DOHH2 (cell line): ENCODE measurements at regions not wholly inside any gene's neighbourhood (a gene's known extent, or its start where the extent isn't known, plus 50 kb on each side); places are given as distances from the start of the nearest gene placed in this dataset.

ENCODE experiments used
- H3F3A ChIP-seq: fragments of 200-600 bp; sonication (generic), shearing (Covaris generic); 2 replicates; pipeline ENCODE4 v1.6.0; 2016; ENCODE audit warnings: antibody characterized with exemption, mild to moderate bottlenecking; ENCODE audit not compliant: control insufficient read depth, insufficient read depth
- H3K27ac ChIP-seq: fragments of 200-600 bp; sonication (generic); 2 replicates; pipeline ENCODE4 v1.5.1; 2014; ENCODE audit warnings: low read depth, mild to moderate bottlenecking, low read length, moderate library complexity
- H3K27me3 ChIP-seq: fragments of 200-600 bp; sonication (generic); 2 replicates; pipeline ENCODE4 v1.6.1; 2014; ENCODE audit warnings: mild to moderate bottlenecking, low read length, mixed read lengths; ENCODE audit not compliant: control insufficient read depth
- H3K36me3 ChIP-seq: fragments of 200-600 bp; sonication (generic); 2 replicates; pipeline ENCODE4 v1.6.1; 2014; ENCODE audit warnings: mild to moderate bottlenecking, low read length, moderate library complexity, mixed read lengths; ENCODE audit not compliant: control insufficient read depth
- H3K4me1 ChIP-seq: fragments of 200-600 bp; sonication (generic); 2 replicates; pipeline ENCODE4 v1.6.1; 2014; ENCODE audit warnings: mild to moderate bottlenecking, low read length, mixed read lengths; ENCODE audit not compliant: control insufficient read depth
- H3K4me2 ChIP-seq: fragments of 200-600 bp; sonication (generic); 2 replicates; pipeline ENCODE4 v1.6.0; 2014; ENCODE audit warnings: mild to moderate bottlenecking, low read length, moderate library complexity
- H3K4me3 ChIP-seq: fragments of 200-600 bp; sonication (generic); 2 replicates; pipeline ENCODE4 v1.5.1; 2014; ENCODE audit warnings: mild to moderate bottlenecking, low read length, mixed read lengths
- H3K79me2 ChIP-seq: fragments of 200-600 bp; sonication (generic); 2 replicates; pipeline ENCODE4 v1.6.1; 2014; ENCODE audit warnings: mild to moderate bottlenecking, low read length, mixed read lengths; ENCODE audit not compliant: control insufficient read depth
- H3K9me2 ChIP-seq: fragments of 200-600 bp; sonication (generic); replicated peaks from 2 replicates; pipeline ENCODE4 v1.6.1; 2014; ENCODE audit warnings: mild to moderate bottlenecking, low read length, mixed read lengths; ENCODE audit not compliant: control insufficient read depth
- H3K9me3 ChIP-seq: fragments of 200-600 bp; sonication (generic); 2 replicates; pipeline ENCODE4 v1.6.1; 2014; ENCODE audit warnings: antibody characterized with exemption, low read length, mixed read lengths; ENCODE audit not compliant: control insufficient read depth, insufficient read depth
- H4K20me1 ChIP-seq: fragments of 200-600 bp; sonication (generic); 2 replicates; pipeline ENCODE4 v1.6.0; 2014; ENCODE audit warnings: low read depth, mild to moderate bottlenecking, antibody characterized with exemption, low read length, moderate library complexity; ENCODE audit not compliant: control insufficient read depth, insufficient read depth
- EZH2phosphoT487 ChIP-seq: fragments of 200-600 bp; sonication (generic); IDR thresholded peaks from 2 replicates; pipeline ENCODE4 v1.6.1; 2017; ENCODE audit warnings: borderline replicate concordance, mild to moderate bottlenecking, antibody characterized with exemption, low read length, moderate library complexity, mixed read lengths
- TF ChIP-seq, protein P1 (sequence below): fragments of 200-600 bp; sonication (generic); IDR thresholded peaks from one replicate; pipeline ENCODE4 v1.5.1; 2014; ENCODE audit warnings: antibody characterized with exemption, mild to moderate bottlenecking, low read depth, low read length; ENCODE audit not compliant: poor library complexity, severe bottlenecking

DNA sequence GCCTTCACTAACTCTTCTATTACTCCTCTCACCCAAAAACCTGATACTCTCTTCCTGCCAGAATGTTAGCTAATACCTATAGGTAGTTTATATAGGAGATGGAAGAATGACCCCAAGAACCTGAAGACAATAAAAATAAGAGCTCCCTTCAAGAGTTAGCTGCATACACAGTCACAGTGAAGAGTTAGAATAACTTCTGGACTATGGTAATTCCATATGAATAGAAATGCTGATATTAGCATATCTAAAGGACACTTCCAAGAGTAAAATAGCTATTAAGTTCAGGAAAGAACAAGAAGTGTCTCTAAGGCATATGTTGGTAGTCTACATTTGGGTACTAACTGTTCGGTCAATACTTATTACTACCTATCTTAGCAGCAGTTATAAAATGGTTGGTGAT lies 134.2 kb downstream of the VGLL3 start:
- Histone ChIP-seq H3K27me3 (no peaks in the 10 kb centered on the region), H3K4me3 (no peak overlapping the region), H3K9me2 (no peaks in the 10 kb centered on the region), H3K4me1 (no peaks in the 10 kb centered on the region), H3K9me3 (peaks cover 5% of the 10 kb centered on the region; the same call in 1 of the 2 replicates), H3F3A (peaks cover 6% of the 10 kb centered on the region; the same call in 1 of the 2 replicates), H3K36me3 (no peaks in the 10 kb centered on the region), H3K79me2 (no peaks in the 10 kb centered on the region), H4K20me1 (no peaks in the 10 kb centered on the region), H3K4me2 (no peak overlapping the region), H3K27ac (no peak overlapping the region)
- TF ChIP-seq EZH2phosphoT487 = no peak
- TF ChIP-seq, protein P1, sequence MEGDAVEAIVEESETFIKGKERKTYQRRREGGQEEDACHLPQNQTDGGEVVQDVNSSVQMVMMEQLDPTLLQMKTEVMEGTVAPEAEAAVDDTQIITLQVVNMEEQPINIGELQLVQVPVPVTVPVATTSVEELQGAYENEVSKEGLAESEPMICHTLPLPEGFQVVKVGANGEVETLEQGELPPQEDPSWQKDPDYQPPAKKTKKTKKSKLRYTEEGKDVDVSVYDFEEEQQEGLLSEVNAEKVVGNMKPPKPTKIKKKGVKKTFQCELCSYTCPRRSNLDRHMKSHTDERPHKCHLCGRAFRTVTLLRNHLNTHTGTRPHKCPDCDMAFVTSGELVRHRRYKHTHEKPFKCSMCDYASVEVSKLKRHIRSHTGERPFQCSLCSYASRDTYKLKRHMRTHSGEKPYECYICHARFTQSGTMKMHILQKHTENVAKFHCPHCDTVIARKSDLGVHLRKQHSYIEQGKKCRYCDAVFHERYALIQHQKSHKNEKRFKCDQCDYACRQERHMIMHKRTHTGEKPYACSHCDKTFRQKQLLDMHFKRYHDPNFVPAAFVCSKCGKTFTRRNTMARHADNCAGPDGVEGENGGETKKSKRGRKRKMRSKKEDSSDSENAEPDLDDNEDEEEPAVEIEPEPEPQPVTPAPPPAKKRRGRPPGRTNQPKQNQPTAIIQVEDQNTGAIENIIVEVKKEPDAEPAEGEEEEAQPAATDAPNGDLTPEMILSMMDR = no peak

DNA sequence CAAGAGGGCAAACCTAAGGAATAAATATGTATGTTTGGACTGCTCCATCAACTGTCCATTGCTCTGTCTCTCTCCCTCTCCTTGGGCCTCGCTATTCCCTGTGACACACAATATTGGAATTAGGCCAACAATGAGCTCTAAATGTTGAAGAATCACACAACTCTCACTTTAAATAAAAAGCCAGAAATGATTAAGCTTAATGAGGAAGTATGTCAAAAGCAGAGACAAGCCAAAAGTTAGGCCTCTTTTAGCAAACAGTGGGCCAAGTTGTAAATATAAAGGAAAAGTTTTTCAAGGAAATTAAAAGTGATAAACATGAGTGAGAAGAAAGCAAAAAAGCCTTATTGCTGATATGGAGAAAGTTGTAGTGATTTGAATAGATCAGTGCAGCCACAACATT lies 141.0 kb downstream of the VGLL3 start:
- H3F3A ChIP-seq = no peaks in the 10 kb centered on the region
- no peaks in the 10 kb centered on the region for H3K79me2 ChIP-seq
- no peak overlapping the region for H3K4me2 ChIP-seq
- TF ChIP-seq, protein P1 = no peak
- no peak for TF ChIP-seq EZH2phosphoT487
- H3K9me2 ChIP-seq = no peaks in the 10 kb centered on the region
- H3K27ac ChIP-seq = no peak overlapping the region
- H3K27me3 ChIP-seq = no peaks in the 10 kb centered on the region
- no peaks in the 10 kb centered on the region for H3K36me3 ChIP-seq
- no peaks in the 10 kb centered on the region for H4K20me1 ChIP-seq
- H3K9me3 ChIP-seq = no peaks in the 10 kb centered on the region
- no peak overlapping the region for H3K4me3 ChIP-seq
- H3K4me1 ChIP-seq = no peaks in the 10 kb centered on the region

DNA sequence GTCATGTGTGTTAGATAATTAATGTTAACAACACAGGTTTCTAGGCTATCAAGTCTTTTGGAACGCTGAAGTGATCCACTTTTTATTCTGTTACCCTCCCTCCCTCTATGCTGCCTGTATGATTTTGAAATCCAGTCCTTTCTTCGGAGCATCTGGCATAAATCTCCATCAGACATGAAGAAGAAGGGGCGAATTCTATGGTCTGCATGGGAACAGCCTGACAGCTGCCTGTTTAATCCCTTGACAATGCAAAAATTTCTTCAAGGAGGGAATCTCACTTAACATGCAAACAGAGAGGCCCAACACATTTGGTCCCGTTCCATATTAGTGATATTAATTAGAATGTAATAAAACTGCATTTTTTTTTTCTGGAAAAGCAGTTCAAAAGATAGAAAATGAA lies 145.2 kb downstream of the VGLL3 start:
- Histone ChIP-seq H3K4me1 (no peaks in the 10 kb centered on the region), H3K27ac (no peak overlapping the region), H3F3A (no peaks in the 10 kb centered on the region), H4K20me1 (no peaks in the 10 kb centered on the region), H3K4me2 (no peak overlapping the region), H3K79me2 (no peaks in the 10 kb centered on the region), H3K27me3 (no peaks in the 10 kb centered on the region), H3K4me3 (no peak overlapping the region), H3K9me3 (no peaks in the 10 kb centered on the region), H3K9me2 (no peaks in the 10 kb centered on the region), H3K36me3 (no peaks in the 10 kb centered on the region)
- TF ChIP-seq, protein P1 = no peak
- no peak for TF ChIP-seq EZH2phosphoT487

DNA sequence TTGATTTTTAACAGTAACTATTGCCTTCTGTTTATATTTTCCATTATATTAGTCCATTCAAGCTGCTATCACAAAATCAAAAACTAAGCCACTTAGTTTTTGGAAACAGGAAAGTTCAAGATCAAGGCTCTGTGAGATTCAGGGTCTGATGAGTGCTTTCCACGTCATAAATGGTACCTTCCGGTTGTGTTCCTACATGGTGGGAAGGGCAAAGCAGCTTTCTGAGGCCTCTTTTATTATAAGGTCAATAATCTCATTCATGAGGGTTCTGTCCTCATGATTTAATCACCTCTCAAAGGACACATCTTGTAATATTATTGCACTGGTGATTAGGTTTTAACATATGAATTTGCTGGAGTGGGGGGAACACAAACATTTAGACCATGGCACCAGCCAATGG lies 152.0 kb downstream of the VGLL3 start:
- Histone ChIP-seq H3K4me1 (no peaks in the 10 kb centered on the region), H3K9me3 (no peaks in the 10 kb centered on the region), H3K36me3 (no peaks in the 10 kb centered on the region), H3F3A (no peaks in the 10 kb centered on the region), H3K27me3 (no peaks in the 10 kb centered on the region), H3K79me2 (no peaks in the 10 kb centered on the region), H3K4me3 (no peak overlapping the region), H4K20me1 (no peaks in the 10 kb centered on the region), H3K27ac (no peak overlapping the region), H3K4me2 (no peak overlapping the region), H3K9me2 (no peaks in the 10 kb centered on the region)
- TF ChIP-seq, protein P1 = no peak
- TF ChIP-seq EZH2phosphoT487 = no peak
